ENCODE measurements at regions not wholly inside any gene's neighbourhood (a gene's known extent, or its start where the extent isn't known, plus 50 kb on each side); places are given as distances from the start of the nearest gene placed in this dataset.

- TF ChIP-seq CTCF (IDR thresholded peaks at IDR 0.05) (no peak), RAD21 (conservative IDR thresholded peaks at IDR 0.05 in 1 of 2, IDR thresholded peaks at IDR 0.05 in 1 of 2) (no peak), CEBPB (IDR thresholded peaks at IDR 0.05) (no peak), EP300 (IDR thresholded peaks at IDR 0.05) (no peak), POLR2A (IDR thresholded peaks at IDR 0.05; ENCODE audit: low read length) (no peak), ESRRA (IDR thresholded peaks at IDR 0.05; ENCODE audit: borderline replicate concordance, low read length) (no peak)
These were observed 130.8 kb upstream of the IL1RAPL2 start for GRCh38 chrX:104435249-104435648.

Data from A549 (cell line).